GM21360 (cell line): ENCODE measurements at regions not wholly inside any gene's neighbourhood (a gene's known extent, or its start where the extent isn't known, plus 50 kb on each side); places are given as distances from the start of the nearest gene placed in this dataset.
"Not testable (repeated sequence)": the region's sequence is repeated elsewhere in the genome, so short reads cannot be mapped to it uniquely, and the experiment has no call there.

Experiments
- ATAC-seq: cut with Tn5 transposase; IDR thresholded peaks from one replicate; pipeline ENCODE4 v1.9.1; 2021; ENCODE audit warnings: mild to moderate bottlenecking, moderate library complexity; ENCODE audit not compliant: unreplicated experiment

GRCh38 chr16:88200154-88200895 is 182.4 kb upstream of the ZNF469 start:
- ATAC-seq, result not testable (repeated sequence)

GRCh38 chr16:88200896-88201185 is 181.9 kb upstream of the ZNF469 start:
- ATAC-seq, result no peak

GRCh38 chr16:88201611-88202010 is 181.1 kb upstream of the ZNF469 start:
- not testable (repeated sequence) for ATAC-seq

- no peak for ATAC-seq
Measured at GRCh38 chr16:88202207-88202745, 180.5 kb upstream of the ZNF469 start.

DNA sequence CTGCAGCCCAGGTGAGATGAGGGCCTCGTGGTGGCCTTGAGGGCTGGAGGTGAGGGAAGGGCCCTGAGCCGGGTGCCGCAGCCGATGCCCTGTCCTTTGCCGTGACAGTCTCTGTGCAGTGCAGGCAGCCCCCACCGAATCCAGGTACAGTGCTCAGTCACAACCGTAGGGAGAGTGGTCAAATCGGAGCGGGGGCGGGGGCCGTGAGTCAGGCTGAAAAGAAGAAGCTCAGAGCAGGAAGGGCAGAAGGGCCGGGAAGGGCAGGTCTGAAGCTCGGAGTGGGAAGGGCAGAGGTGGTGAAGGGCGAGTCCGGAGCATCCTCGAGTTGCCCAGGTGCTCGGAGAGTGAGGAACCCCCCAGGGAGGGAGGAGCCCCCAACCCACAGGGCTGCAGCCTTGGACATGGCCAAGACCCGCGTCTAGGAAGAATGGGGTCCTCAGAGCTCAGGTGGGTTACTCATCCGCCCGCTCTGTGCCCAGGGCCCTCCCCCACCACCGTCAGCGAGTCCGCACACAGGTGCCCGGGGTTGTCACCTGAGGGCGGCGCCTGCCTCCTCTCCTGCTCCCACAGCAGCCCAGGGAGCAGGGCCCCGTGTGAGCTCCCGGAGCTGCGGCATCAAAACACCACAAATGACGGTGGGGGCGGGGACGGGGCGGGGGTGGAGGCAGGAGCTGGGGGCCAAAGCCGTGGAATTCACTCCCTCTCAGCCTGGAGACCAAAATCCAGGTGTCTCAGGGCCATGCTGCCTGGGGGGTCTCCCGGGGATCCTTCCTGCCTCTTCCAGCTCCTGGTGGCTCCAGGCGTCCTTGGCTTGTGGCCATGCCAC is 179.7 kb upstream of the ZNF469 start:
- ATAC-seq, result not testable (repeated sequence)

GRCh38 chr16:88204131-88205110 is 178.3 kb upstream of the ZNF469 start:
- ATAC-seq, result not testable (repeated sequence)

GRCh38 chr16:88205482-88205881 is 177.3 kb upstream of the ZNF469 start:
- not testable (repeated sequence) for ATAC-seq

GRCh38 chr16:88206006-88206405 is 176.8 kb upstream of the ZNF469 start:
- ATAC-seq, result not testable (repeated sequence)

DNA sequence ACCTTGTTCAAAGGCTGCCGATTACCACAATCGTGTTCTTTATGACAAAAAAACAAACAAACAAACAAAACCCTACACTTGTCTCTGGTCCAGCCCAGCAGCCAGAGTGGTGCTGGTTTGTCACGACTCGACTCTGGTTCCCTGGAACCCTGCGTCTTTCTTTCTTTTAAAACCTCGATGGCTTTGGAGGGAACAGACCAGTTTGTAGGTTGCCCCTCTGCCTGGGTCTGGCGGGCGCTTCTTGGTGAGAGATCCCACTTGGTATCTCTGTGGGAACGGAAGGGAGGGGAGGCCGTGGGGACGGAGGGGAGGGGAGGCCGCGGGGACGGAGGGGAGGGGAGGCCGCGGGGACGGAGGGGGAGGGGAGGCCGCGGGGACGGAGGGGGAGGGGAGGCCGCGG is 176.2 kb upstream of the ZNF469 start:
- ATAC-seq, result not testable (repeated sequence)

DNA sequence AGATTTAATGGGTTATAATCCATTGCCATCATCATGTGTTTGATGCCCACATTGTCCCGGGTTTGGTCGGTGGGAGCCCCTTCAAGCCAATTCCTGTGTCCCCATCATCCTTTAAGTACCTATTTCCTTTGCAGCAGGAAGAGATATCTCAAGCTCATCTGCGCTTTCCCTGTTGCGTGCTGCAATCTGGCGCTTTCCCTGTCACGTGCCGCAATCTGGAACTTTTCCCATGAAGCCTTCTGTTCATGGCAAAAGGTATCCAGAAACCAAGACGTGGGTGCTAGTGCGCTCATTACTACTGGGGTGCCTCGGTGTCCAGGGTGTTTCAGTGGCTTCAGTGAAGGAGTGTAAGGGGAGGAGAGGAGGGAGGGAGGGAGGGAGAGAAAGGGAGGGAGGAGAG is 174.6 kb upstream of the ZNF469 start:
- no peak for ATAC-seq

DNA sequence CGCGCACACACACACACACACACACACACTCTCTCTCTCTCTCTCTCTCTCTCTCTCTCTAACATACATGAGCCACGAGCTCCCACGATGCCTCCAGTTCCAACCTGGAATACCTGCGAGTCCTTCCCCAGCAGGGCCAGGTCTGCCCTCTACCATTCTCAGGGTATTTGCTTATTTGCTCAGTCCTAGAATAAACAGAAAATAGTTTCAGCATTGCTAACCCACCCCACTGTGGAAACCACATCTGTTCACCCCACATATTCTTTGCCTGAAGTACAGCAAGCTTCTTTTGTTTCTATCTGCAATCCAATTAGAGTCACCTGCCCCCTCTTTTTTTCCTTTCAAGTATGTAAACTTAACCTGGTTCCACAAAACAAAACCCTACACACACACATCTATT is 174.0 kb upstream of the ZNF469 start:
- ATAC-seq, result not testable (repeated sequence)

- ATAC-seq, result not testable (repeated sequence)
Measured at GRCh38 chr16:88209579-88209978, 173.2 kb upstream of the ZNF469 start.

- not testable (repeated sequence) for ATAC-seq
Measured at GRCh38 chr16:88213937-88214336, 168.8 kb upstream of the ZNF469 start.

- not testable (repeated sequence) for ATAC-seq
Measured at GRCh38 chr16:88221001-88221761, 161.6 kb upstream of the ZNF469 start.

GRCh38 chr16:88223696-88224095 is 159.1 kb upstream of the ZNF469 start:
- ATAC-seq, result not testable (repeated sequence)

GRCh38 chr16:88224131-88224898 is 158.4 kb upstream of the ZNF469 start:
- not testable (repeated sequence) for ATAC-seq

DNA sequence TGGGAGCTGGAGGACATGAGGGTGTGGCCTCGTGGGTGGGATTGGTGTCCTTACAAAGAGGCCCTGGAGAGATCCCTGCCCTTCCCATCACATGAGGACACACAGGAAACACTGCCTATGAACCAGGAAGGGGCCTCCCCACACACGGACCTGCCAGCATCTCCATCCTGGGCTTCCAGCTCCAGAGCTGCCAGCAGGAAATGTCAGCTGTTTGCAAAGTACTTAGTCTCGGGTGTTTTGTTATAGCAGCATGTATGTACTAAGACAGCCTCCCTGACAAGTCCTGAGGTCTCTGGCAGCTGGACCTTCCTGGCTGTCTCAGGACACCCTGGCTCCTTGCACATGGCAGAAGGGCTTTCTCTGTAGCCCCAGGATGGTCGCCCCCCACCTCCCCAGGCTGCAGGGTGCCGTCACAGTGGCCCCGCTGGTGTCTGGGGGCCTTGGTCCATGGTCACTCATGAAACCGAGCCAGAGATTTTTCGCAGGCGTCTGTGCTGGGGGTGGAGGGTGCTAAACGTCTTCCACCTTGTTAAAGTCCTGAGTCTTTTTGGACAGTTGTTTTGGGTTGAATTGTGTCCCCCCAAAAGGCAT is 157.0 kb upstream of the ZNF469 start:
- not testable (repeated sequence) for ATAC-seq

DNA sequence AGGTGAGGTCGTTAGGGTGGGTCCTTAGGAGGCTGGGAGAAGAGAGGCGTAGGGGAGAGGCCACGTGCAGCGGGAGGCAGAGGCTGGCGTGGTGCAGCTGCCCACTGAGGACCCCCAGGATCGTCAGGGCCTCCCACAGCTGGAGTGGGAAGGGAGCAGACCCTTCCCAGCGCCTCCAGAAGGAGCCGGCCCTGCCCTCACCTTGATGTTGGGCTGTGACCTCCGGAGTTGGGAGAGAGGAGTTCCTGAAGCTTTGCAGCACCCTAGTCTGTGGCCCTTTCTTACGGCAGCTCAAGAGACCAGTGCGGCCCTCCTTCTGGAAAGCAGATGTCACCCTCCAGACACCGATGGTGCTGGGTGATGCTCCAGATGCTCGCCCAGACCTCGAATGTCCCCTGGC is 156.5 kb upstream of the ZNF469 start:
- not testable (repeated sequence) for ATAC-seq
